ENCODE measurements at regions not wholly inside any gene's neighbourhood (a gene's known extent, or its start where the extent isn't known, plus 50 kb on each side); places are given as distances from the start of the nearest gene placed in this dataset.

GRCh38 chr5:82666312-82666711 lies 388.2 kb upstream of the RPS23 start:
- Histone ChIP-seq H3K4me1 (ENCODE audit: control insufficient read depth in 5 of 5, insufficient read depth in 5 of 5, low read length in 5 of 5) (peaks cover 0 to 24% (median 0%) of the 10 kb centered on the region in 5 donors), H3K27me3 (ENCODE audit: control insufficient read depth in 3 of 3, insufficient read depth in 3 of 3, low read length in 2 of 3) (peaks cover 0 to 16% (median 0%) of the 10 kb centered on the region in 3 donors), H3K4me3 (no peak overlapping the region), H3K36me3 (ENCODE audit: control insufficient read depth in 4 of 4, insufficient read depth in 4 of 4, low read length in 4 of 4) (no peaks in the 10 kb centered on the region), H3K27ac (ENCODE audit: low read depth in 1 of 2, low read length in 1 of 2) (no peak overlapping the region), H3K9ac (ENCODE audit: insufficient read depth in 1 of 2, low read length in 2 of 2) (no peak overlapping the region), H3K9me3 (ENCODE audit: control insufficient read depth in 4 of 4, insufficient read depth in 3 of 4, low read length in 3 of 4) (no peaks in the 10 kb centered on the region)
- DNase-seq = no peak
- no peak for TF ChIP-seq CTCF (IDR thresholded peaks at IDR 0.05; ENCODE audit: control extremely low read depth, extremely low read depth)
- no peak for ATAC-seq (ENCODE audit: insufficient read depth, low FRiP score)
- 97% methylated on average over 2 of the region's 2 CpGs for WGBS, 2 donors

- Histone ChIP-seq H3K27ac (ENCODE audit: low read depth in 1 of 2, low read length in 1 of 2) (no peak overlapping the region), H3K36me3 (ENCODE audit: control insufficient read depth in 4 of 4, insufficient read depth in 4 of 4, low read length in 4 of 4) (no peaks in the 10 kb centered on the region), H3K4me1 (ENCODE audit: control insufficient read depth in 5 of 5, insufficient read depth in 5 of 5, low read length in 5 of 5) (peaks cover 0 to 30% (median 5%) of the 10 kb centered on the region in 5 donors), H3K9me3 (ENCODE audit: control insufficient read depth in 4 of 4, insufficient read depth in 3 of 4, low read length in 3 of 4) (no peaks in the 10 kb centered on the region), H3K27me3 (ENCODE audit: control insufficient read depth in 3 of 3, insufficient read depth in 3 of 3, low read length in 2 of 3) (peaks cover 0 to 25% (median 0%) of the 10 kb centered on the region in 3 donors), H3K4me3 (no peak overlapping the region), H3K9ac (ENCODE audit: insufficient read depth in 1 of 2, low read length in 2 of 2) (no peak overlapping the region)
- ATAC-seq (ENCODE audit: insufficient read depth, low FRiP score) = no peak
- no peak for TF ChIP-seq CTCF (IDR thresholded peaks at IDR 0.05; ENCODE audit: control extremely low read depth, extremely low read depth)
- DNase-seq = peak in 1 of 3 donors; percentile 17
- 57 to 60% methylated on average over 3 of the region's 3 CpGs for WGBS, 2 donors
Observed at GRCh38 chr5:82664732-82665131, 386.6 kb upstream of the RPS23 start.

GRCh38 chr5:82663225-82663624 lies 385.1 kb upstream of the RPS23 start:
- Histone ChIP-seq H3K9ac (ENCODE audit: insufficient read depth in 1 of 2, low read length in 2 of 2) (no peak overlapping the region), H3K27ac (ENCODE audit: low read depth in 1 of 2, low read length in 1 of 2) (no peak overlapping the region), H3K4me3 (no peak overlapping the region), H3K4me1 (ENCODE audit: control insufficient read depth in 5 of 5, insufficient read depth in 5 of 5, low read length in 5 of 5) (peaks cover 0 to 40% (median 5%) of the 10 kb centered on the region in 5 donors), H3K27me3 (ENCODE audit: control insufficient read depth in 3 of 3, insufficient read depth in 3 of 3, low read length in 2 of 3) (peaks cover 0 to 25% (median 0%) of the 10 kb centered on the region in 3 donors), H3K9me3 (ENCODE audit: control insufficient read depth in 4 of 4, insufficient read depth in 3 of 4, low read length in 3 of 4) (no peaks in the 10 kb centered on the region), H3K36me3 (ENCODE audit: control insufficient read depth in 4 of 4, insufficient read depth in 4 of 4, low read length in 4 of 4) (no peaks in the 10 kb centered on the region)
- no peak for ATAC-seq (ENCODE audit: insufficient read depth, low FRiP score)
- 75 to 87% methylated on average over 4 of the region's 4 CpGs for WGBS, 2 donors
- no peak for TF ChIP-seq CTCF (IDR thresholded peaks at IDR 0.05; ENCODE audit: control extremely low read depth, extremely low read depth)
- peak in 2 of 3 donors; percentile 55 to 67 for DNase-seq

GRCh38 chr5:82662340-82662739 lies 384.2 kb upstream of the RPS23 start:
- DNase-seq (peak in 2 of 3 donors; percentile 53 to 55), ATAC-seq (ENCODE audit: insufficient read depth, low FRiP score) (no peak)
- Histone ChIP-seq H3K27ac (ENCODE audit: low read depth in 1 of 2, low read length in 1 of 2) (no peak overlapping the region), H3K4me3 (no peak overlapping the region), H3K9ac (ENCODE audit: insufficient read depth in 1 of 2, low read length in 2 of 2) (no peak overlapping the region), H3K9me3 (ENCODE audit: control insufficient read depth in 4 of 4, insufficient read depth in 3 of 4, low read length in 3 of 4) (no peaks in the 10 kb centered on the region), H3K36me3 (ENCODE audit: control insufficient read depth in 4 of 4, insufficient read depth in 4 of 4, low read length in 4 of 4) (no peaks in the 10 kb centered on the region), H3K27me3 (ENCODE audit: control insufficient read depth in 3 of 3, insufficient read depth in 3 of 3, low read length in 2 of 3) (peaks cover 0 to 27% (median 0%) of the 10 kb centered on the region in 3 donors), H3K4me1 (ENCODE audit: control insufficient read depth in 5 of 5, insufficient read depth in 5 of 5, low read length in 5 of 5) (peaks cover 0 to 42% (median 5%) of the 10 kb centered on the region in 5 donors)
- no peak for TF ChIP-seq CTCF (IDR thresholded peaks at IDR 0.05; ENCODE audit: control extremely low read depth, extremely low read depth)
- 51 to 65% methylated on average over 1 of the region's 1 CpG for WGBS, 2 donors
